ENCODE measurements at regions not wholly inside any gene's neighbourhood (a gene's known extent, or its start where the extent isn't known, plus 50 kb on each side); places are given as distances from the start of the nearest gene placed in this dataset.

DNA sequence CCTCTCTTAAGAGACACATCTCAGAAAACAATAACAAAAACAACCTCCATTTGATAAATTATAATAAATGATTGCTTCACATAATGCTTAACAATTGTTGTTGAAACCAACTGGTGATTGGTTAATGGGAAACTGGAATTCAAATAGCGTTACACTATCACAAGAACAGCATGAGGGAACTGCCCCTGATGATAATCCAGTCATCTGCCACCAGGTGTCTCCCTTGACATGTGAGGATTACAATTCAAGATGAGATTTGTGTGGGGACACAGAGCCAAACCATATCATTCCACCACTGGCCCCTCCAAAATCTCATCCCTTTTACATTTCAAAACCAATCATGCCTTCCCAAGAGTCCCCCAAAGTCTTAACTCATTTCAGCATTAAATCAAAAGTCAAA lies 375.9 kb downstream of the BMPER start:
- Histone ChIP-seq H3K4me1 (no peaks in the 10 kb centered on the region), H3K36me3 (no peaks in the 10 kb centered on the region), H3K27ac (no peak overlapping the region), H3K9me3 (peaks cover 0 to 20% (median 0%) of the 10 kb centered on the region in 11 donors), H3K4me3 (no peak overlapping the region), H3K27me3 (no peaks in the 10 kb centered on the region)
- intact Hi-C loops (cut with DNase I): no loop called here
- TF ChIP-seq, protein P1, sequence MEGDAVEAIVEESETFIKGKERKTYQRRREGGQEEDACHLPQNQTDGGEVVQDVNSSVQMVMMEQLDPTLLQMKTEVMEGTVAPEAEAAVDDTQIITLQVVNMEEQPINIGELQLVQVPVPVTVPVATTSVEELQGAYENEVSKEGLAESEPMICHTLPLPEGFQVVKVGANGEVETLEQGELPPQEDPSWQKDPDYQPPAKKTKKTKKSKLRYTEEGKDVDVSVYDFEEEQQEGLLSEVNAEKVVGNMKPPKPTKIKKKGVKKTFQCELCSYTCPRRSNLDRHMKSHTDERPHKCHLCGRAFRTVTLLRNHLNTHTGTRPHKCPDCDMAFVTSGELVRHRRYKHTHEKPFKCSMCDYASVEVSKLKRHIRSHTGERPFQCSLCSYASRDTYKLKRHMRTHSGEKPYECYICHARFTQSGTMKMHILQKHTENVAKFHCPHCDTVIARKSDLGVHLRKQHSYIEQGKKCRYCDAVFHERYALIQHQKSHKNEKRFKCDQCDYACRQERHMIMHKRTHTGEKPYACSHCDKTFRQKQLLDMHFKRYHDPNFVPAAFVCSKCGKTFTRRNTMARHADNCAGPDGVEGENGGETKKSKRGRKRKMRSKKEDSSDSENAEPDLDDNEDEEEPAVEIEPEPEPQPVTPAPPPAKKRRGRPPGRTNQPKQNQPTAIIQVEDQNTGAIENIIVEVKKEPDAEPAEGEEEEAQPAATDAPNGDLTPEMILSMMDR (IDR thresholded peaks at IDR 0.05): no peak
- 88 to 91% methylated on average over 1 of the region's 1 CpG for WGBS, 2 donors
- ATAC-seq (no peak), DNase-seq (no peak)

DNA sequence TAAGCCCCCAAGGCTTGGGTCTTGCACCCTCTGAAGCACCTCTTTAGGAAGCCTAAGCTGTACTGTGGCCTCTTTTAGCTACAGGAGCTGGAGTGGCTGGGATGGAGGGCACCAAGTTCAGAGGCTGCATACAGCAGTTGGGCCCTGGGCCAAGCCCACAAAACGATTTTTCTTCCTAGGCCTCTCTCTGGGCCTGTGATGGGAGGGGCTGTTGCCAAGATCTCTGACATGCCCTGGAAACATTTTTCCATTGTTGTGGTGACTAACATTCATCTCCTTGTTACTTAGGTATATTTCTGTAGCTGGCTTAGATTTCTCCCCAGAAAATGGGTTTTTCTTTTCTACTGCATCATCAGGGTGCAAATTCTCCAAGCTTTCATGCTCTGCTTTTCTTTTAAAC lies 375.7 kb upstream of the NPSR1 start:
- intact Hi-C loops (cut with DNase I): no loop called here
- WGBS, 2 donors: 20 to 29% methylated on average over 1 of the region's 1 CpG
- DNase-seq: no peak
- Histone ChIP-seq H3K4me1 (no peaks in the 10 kb centered on the region), H3K27me3 (no peaks in the 10 kb centered on the region), H3K4me3 (no peak overlapping the region), H3K36me3 (no peaks in the 10 kb centered on the region), H3K9me3 (peaks cover 0 to 20% (median 0%) of the 10 kb centered on the region in 11 donors), H3K27ac (no peak overlapping the region)
- TF ChIP-seq, protein P1 (IDR thresholded peaks at IDR 0.05): no peak
- no peak for ATAC-seq

DNA sequence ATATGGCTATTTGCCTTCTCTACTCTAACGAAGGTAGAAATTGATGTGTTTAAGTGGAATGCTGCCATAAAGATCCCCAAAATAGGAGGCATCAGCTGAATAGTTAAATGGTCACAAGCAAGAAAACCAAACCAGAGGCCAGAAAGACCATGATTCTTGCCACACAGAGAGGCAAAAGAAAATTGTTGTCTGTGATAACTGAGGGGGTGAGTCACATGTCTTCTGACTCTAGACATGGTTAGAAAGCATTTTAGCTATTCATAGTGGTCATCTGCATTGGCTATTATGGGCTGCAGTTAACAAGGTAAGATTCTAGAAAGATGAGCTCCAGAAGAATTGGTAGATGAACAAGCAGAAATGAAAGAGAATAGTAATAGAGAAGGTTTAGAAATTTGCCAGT lies 361.4 kb upstream of the NPSR1 start:
- Histone ChIP-seq H3K9me3 (no peaks in the 10 kb centered on the region), H3K4me1 (no peaks in the 10 kb centered on the region), H3K27ac (no peak overlapping the region), H3K4me3 (no peak overlapping the region), H3K36me3 (no peaks in the 10 kb centered on the region), H3K27me3 (no peaks in the 10 kb centered on the region)
- TF ChIP-seq, protein P1 (IDR thresholded peaks at IDR 0.05): no peak
- DNase-seq (no peak), ATAC-seq (no peak)
- 67 to 70% methylated on average over 1 of the region's 1 CpG for WGBS, 2 donors
- intact Hi-C loops (cut with DNase I): loop anchor here in 1 of 10 donors (10.0 kb wide), 1 partner anchor 162 kb away; no protein-coding TSS in a partner anchor

DNA sequence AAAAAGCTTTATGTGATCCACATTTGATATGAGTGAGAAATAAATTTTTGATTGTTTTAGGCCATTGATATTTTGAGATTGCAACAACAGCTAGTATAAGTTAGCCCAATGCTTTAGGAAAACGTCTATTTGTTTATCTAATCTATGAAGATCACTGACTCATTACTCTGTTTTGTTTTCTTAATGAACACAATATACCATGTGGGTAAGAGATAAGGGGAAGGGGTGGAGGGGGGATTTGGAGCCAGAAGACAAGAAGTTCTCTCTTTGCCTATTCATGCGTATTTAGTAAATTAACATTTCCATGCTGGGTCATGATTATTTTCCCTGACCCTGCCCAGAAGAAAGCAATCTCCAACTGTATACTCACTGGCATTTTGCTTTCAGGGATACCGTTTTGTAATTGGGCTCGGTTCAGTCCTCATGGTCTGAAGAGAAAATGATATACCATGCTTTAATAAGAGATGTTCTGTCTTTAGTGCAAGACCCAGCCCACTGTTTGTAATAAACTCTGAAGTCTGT lies 359.5 kb upstream of the NPSR1 start:
- H3K4me1 ChIP-seq: no peaks in the 10 kb centered on the region
- no peak for ATAC-seq
- no peaks in the 10 kb centered on the region for H3K36me3 ChIP-seq
- DNase-seq: no peak
- no peak overlapping the region for H3K27ac ChIP-seq
- no peak overlapping the region for H3K4me3 ChIP-seq
- no peaks in the 10 kb centered on the region for H3K9me3 ChIP-seq
- WGBS, 2 donors: 62 to 65% methylated on average over 4 of the region's 4 CpGs
- intact Hi-C loops (cut with DNase I): loop anchor here in 1 of 10 donors (10.0 kb wide), 1 partner anchor 164 kb away; no protein-coding TSS in a partner anchor
- TF ChIP-seq, protein P1 (IDR thresholded peaks at IDR 0.05): no peak
- H3K27me3 ChIP-seq: no peaks in the 10 kb centered on the region

Data from heart right ventricle (tissue), 16 donors.